Stimulated activated CD8-positive, alpha-beta memory T cell treated with anti-CD3 and anti-CD28 coated beads, Interleukin-7, amount 100 ng/mL, for 4 hours (primary cell): ENCODE measurements at regions not wholly inside any gene's neighbourhood (a gene's known extent, or its start where the extent isn't known, plus 50 kb on each side); places are given as distances from the start of the nearest gene placed in this dataset.
"Not testable (repeated sequence)": the region's sequence is repeated elsewhere in the genome, so short reads cannot be mapped to it uniquely, and the experiment has no call there.

Source experiments
- DNase-seq, 2 donors: peaks; one replicate each; pipeline ENCODE4 v3.0.0-alpha.2; 2020; ENCODE audit warnings: low read depth in 2 of 2

- no peak for DNase-seq
These were observed 606.7 kb downstream of the TAF11L14 start for GRCh38 chr5:18240971-18241370.

GRCh38 chr5:18243846-18244245, 609.6 kb downstream of the TAF11L14 start:
- DNase-seq, result no peak

- no peak for DNase-seq
These were observed 610.0 kb downstream of the TAF11L14 start for GRCh38 chr5:18244309-18244708.

- no peak for DNase-seq
These were observed 618.3 kb downstream of the TAF11L14 start for GRCh38 chr5:18252559-18252958.

GRCh38 chr5:18264126-18264882, 630.0 kb downstream of the TAF11L14 start:
- no peak for DNase-seq

- DNase-seq, result no peak
These were observed 636.5 kb downstream of the TAF11L14 start for GRCh38 chr5:18270635-18271338.

- no peak for DNase-seq
These were observed 642.7 kb downstream of the TAF11L14 start for GRCh38 chr5:18276939-18277338.

- no peak for DNase-seq
These were observed 647.8 kb downstream of the TAF11L14 start for GRCh38 chr5:18281947-18282581.

- no peak for DNase-seq
These were observed 651.0 kb downstream of the TAF11L14 start for GRCh38 chr5:18285257-18285656.

- DNase-seq, result no peak
These were observed 657.9 kb downstream of the TAF11L14 start for GRCh38 chr5:18292146-18292545.

GRCh38 chr5:18295696-18296095, 661.4 kb downstream of the TAF11L14 start:
- not testable (repeated sequence) for DNase-seq

- no peak for DNase-seq
These were observed 664.9 kb downstream of the TAF11L14 start for GRCh38 chr5:18299166-18299565.

GRCh38 chr5:18305288-18305924, 671.1 kb downstream of the TAF11L14 start:
- DNase-seq, result no peak

GRCh38 chr5:18311266-18311665, 677.0 kb downstream of the TAF11L14 start:
- no peak for DNase-seq

- no peak for DNase-seq
These were observed 677.8 kb downstream of the TAF11L14 start for GRCh38 chr5:18312016-18312415.

- DNase-seq, result no peak
These were observed 680.0 kb downstream of the TAF11L14 start for GRCh38 chr5:18314192-18314778.

- DNase-seq, result no peak
These were observed 687.1 kb downstream of the TAF11L14 start for GRCh38 chr5:18321262-18321942.

GRCh38 chr5:18323891-18324290, 689.6 kb downstream of the TAF11L14 start:
- DNase-seq, result no peak

- no peak for DNase-seq
These were observed 691.2 kb downstream of the TAF11L14 start for GRCh38 chr5:18325431-18325830.

GRCh38 chr5:18329328-18329727, 695.1 kb downstream of the TAF11L14 start:
- no peak for DNase-seq

- no peak for DNase-seq
These were observed 699.6 kb downstream of the TAF11L14 start for GRCh38 chr5:18333841-18334240.
